Spinal cord (tissue), 9 donors: ENCODE measurements at regions not wholly inside any gene's neighbourhood (a gene's known extent, or its start where the extent isn't known, plus 50 kb on each side); places are given as distances from the start of the nearest gene placed in this dataset.
"Not testable (repeated sequence)": the region's sequence is repeated elsewhere in the genome, so short reads cannot be mapped to it uniquely, and the experiment has no call there.

Experiments used
- DNase-seq, 6 donors: peaks; one replicate each; pipeline versions ENCODE4 v3.0.0 to v3.0.0-alpha.2; 2013 to 2015; ENCODE audit warnings: low spot score in 6 of 6, low read depth in 4 of 6
- H3K27ac ChIP-seq: one replicate; pipeline ENCODE4 v1.5.1; 2013; ENCODE audit warnings: low read depth, low read length, control low read depth
- H3K27me3 ChIP-seq: one replicate; pipeline ENCODE4 v1.6.1; 2013; ENCODE audit warnings: low read length; ENCODE audit not compliant: control insufficient read depth, insufficient read depth
- H3K36me3 ChIP-seq: one replicate; pipeline ENCODE4 v1.6.1; 2013; ENCODE audit warnings: low read length; ENCODE audit not compliant: control insufficient read depth, insufficient read depth
- H3K4me1 ChIP-seq: one replicate; pipeline ENCODE4 v1.6.1; 2013; ENCODE audit warnings: low read length; ENCODE audit not compliant: control insufficient read depth, insufficient read depth
- H3K4me3 ChIP-seq: one replicate; pipeline ENCODE4 v1.5.1; 2013; ENCODE audit warnings: low read depth, low read length, control low read depth
- H3K9me3 ChIP-seq: one replicate; pipeline ENCODE4 v1.6.1; 2013; ENCODE audit warnings: low read length; ENCODE audit not compliant: control insufficient read depth, insufficient read depth
- WGBS: methylation state at CpG from one replicate; pipeline ENCODE4 v1.1.5; 2013; ENCODE audit warnings: missing lambda C conversion rate; ENCODE audit not compliant: insufficient coverage; 5-methylcytosine and 5-hydroxymethylcytosine counted together
- donor health status: healthy.

GRCh38 chr2:236782938-236783337 lies 213.3 kb downstream of the ACKR3 start:
- WGBS, result 97% methylated on average over 3 of the region's 5 CpGs
- Histone ChIP-seq H3K4me3 (no peak overlapping the region), H3K27me3 (no peaks in the 10 kb centered on the region), H3K9me3 (peaks cover 3% of the 10 kb centered on the region), H3K27ac (no peak overlapping the region), H3K36me3 (no peaks in the 10 kb centered on the region), H3K4me1 (peaks cover 6% of the 10 kb centered on the region)
- no peak for DNase-seq

GRCh38 chr2:236783417-236784020 lies 213.9 kb downstream of the ACKR3 start:
- Histone ChIP-seq H3K27me3 (no peaks in the 10 kb centered on the region), H3K4me1 (peaks cover 6% of the 10 kb centered on the region), H3K27ac (no peak overlapping the region), H3K4me3 (no peak overlapping the region), H3K36me3 (no peaks in the 10 kb centered on the region), H3K9me3 (peaks cover 3% of the 10 kb centered on the region)
- peak in 1 of 6 donors; percentile 25 for DNase-seq
- WGBS, result 83% methylated on average over 5 of the region's 6 CpGs

- H3K27me3 ChIP-seq, result no peaks in the 10 kb centered on the region
- WGBS, result 75% methylated on average over 6 of the region's 6 CpGs
- no peaks in the 10 kb centered on the region for H3K36me3 ChIP-seq
Observed at GRCh38 chr2:236785611-236786057, 216.0 kb downstream of the ACKR3 start.

GRCh38 chr2:236786751-236787150 lies 217.1 kb downstream of the ACKR3 start:
- Histone ChIP-seq H3K4me1 (peaks cover 6% of the 10 kb centered on the region), H3K9me3 (peaks cover 3% of the 10 kb centered on the region), H3K36me3 (no peaks in the 10 kb centered on the region), H3K4me3 (no peak overlapping the region), H3K27ac (no peak overlapping the region), H3K27me3 (no peaks in the 10 kb centered on the region)
- no peak for DNase-seq
- 93% methylated on average over 2 of the region's 4 CpGs for WGBS

More at GRCh38 chr2:236785611-236786057, 216.0 kb downstream of the ACKR3 start:
- Histone ChIP-seq H3K9me3 (peaks cover 3% of the 10 kb centered on the region), H3K4me3 (no peak overlapping the region), H3K4me1 (peaks cover 6% of the 10 kb centered on the region), H3K27ac (no peak overlapping the region)
- DNase-seq, result peak in 1 of 6 donors; percentile 73

- not testable (repeated sequence) for H3K27ac ChIP-seq, H3K27me3 ChIP-seq, H3K36me3 ChIP-seq, DNase-seq, H3K9me3 ChIP-seq, H3K4me1 ChIP-seq, H3K4me3 ChIP-seq
- 100% methylated on average over 2 of the region's 5 CpGs for WGBS
Observed at GRCh38 chr2:236787376-236787775, 217.8 kb downstream of the ACKR3 start.

GRCh38 chr2:236787885-236788284 lies 218.3 kb downstream of the ACKR3 start:
- DNase-seq, result peak in 1 of 6 donors; percentile 36
- H3K27ac ChIP-seq, result no peak overlapping the region

GRCh38 chr2:236790963-236791362 lies 221.3 kb downstream of the ACKR3 start:
- H3K4me3 ChIP-seq, result no peak overlapping the region
- DNase-seq, result peak in 2 of 6 donors; percentile 41 to 80
- 40% methylated on average over 2 of the region's 6 CpGs for WGBS

More at GRCh38 chr2:236787885-236788284, 218.3 kb downstream of the ACKR3 start:
- Histone ChIP-seq H3K9me3 (peaks cover 4% of the 10 kb centered on the region), H3K4me1 (no peaks in the 10 kb centered on the region), H3K4me3 (no peak overlapping the region), H3K36me3 (no peaks in the 10 kb centered on the region), H3K27me3 (no peaks in the 10 kb centered on the region)
- 80% methylated on average over 6 of the region's 7 CpGs for WGBS

GRCh38 chr2:236793023-236794011 lies 223.7 kb downstream of the ACKR3 start:
- Histone ChIP-seq H3K27me3 (no peaks in the 10 kb centered on the region), H3K4me1 (peaks cover 7% of the 10 kb centered on the region), H3K27ac (no peak overlapping the region), H3K36me3 (no peaks in the 10 kb centered on the region), H3K4me3 (no peak overlapping the region), H3K9me3 (peaks cover 1% of the 10 kb centered on the region)
- no peak for DNase-seq
- 56% methylated on average over 31 of the region's 37 CpGs for WGBS

More at GRCh38 chr2:236790963-236791362, 221.3 kb downstream of the ACKR3 start:
- no peak overlapping the region for H3K27ac ChIP-seq
- H3K36me3 ChIP-seq, result no peaks in the 10 kb centered on the region
- no peaks in the 10 kb centered on the region for H3K27me3 ChIP-seq
- peaks cover 2% of the 10 kb centered on the region for H3K9me3 ChIP-seq
- peaks cover 7% of the 10 kb centered on the region for H3K4me1 ChIP-seq

GRCh38 chr2:236794176-236794957 lies 224.7 kb downstream of the ACKR3 start:
- Histone ChIP-seq H3K36me3 (no peaks in the 10 kb centered on the region), H3K27ac (no peak overlapping the region), H3K27me3 (no peaks in the 10 kb centered on the region), H3K4me3 (no peak overlapping the region), H3K4me1 (peaks cover 7% of the 10 kb centered on the region), H3K9me3 (peaks cover 1% of the 10 kb centered on the region)
- peak in 2 of 6 donors; percentile 66 to 84 for DNase-seq
- 83% methylated on average over 14 of the region's 14 CpGs for WGBS
